ENCODE measurements at regions not wholly inside any gene's neighbourhood (a gene's known extent, or its start where the extent isn't known, plus 50 kb on each side); places are given as distances from the start of the nearest gene placed in this dataset.
"Not testable (repeated sequence)": the region's sequence is repeated elsewhere in the genome, so short reads cannot be mapped to it uniquely, and the experiment has no call there.

DNA sequence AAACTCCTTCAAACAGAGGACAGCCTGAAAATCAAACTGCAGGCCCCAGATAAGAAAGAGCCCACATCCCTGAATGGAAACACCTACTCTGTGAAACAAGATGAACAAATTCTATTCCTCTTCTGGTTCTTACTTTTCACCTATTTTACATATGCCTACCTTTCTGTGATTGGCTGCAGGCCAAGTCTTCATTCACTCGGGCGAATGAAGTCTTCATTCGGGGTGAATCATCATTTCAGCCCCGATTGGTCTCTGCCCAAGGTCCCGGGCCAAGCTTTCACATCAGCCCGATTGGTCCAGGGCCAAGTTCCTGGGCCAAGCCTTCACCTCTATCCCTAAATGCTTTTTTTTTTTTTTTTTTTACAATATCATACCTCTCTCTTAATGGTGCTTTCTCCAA is 529.8 kb upstream of the ACTRT1 start:
- DNase-seq: no peak

DNA sequence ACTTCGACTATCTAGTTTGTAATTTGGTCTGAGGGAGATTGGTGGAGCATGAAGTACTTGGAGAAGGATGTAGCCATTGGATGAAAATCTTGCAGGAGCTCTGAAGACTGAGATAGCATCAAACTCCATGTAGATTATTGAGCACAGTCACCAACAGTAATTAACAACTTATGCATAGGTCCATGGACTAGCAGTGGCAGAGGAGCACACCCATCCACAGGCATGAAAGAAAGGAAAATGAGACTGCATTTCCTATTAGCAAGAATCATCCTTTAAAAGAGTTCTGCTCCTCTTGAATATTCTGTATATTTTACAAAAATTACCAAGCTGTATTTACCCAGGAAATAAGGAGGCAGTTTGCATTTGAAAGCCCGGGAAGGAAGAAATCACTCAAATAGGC is 529.4 kb upstream of the ACTRT1 start:
- DNase-seq: no peak

DNA sequence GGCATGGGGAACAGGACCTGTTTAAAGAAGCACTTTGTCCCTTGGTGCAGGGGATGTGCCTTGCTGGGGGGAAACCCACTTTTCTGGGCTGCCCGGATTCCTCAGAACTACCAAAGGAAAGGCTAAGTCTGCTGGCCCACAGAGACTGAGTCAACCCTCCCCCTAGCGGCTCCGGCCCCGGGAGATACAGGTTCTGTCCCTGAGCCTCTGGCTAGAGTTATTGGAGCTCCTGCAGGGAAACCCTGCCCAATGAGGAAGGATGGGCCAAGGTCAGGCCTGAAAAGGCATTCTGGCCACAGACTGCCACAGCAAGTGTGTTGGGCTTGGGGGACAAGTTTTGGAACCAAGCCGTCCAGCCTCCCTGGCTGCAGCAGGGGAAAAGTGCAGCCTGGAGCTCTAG is 490.9 kb upstream of the ACTRT1 start:
- no peak for DNase-seq

DNA sequence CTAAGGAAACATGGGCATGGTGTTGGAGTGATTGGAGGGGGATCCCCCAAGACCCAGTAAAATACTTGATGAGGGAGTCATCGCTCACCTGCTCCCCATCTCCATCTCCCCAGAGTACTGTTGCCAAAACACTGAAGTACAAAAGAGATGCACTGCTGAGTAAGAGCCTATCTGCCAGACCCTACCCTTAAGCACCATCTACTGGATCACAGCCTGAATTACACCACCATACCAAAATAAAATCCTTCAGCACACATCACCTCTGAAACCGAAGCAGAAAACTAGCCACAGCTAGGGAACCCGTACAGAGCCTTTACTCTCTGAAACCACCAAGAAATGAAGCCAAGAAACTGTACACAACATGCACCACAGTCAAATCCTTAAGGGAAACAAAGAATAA is 466.3 kb upstream of the ACTRT1 start:
- DNase-seq: no peak

DNA sequence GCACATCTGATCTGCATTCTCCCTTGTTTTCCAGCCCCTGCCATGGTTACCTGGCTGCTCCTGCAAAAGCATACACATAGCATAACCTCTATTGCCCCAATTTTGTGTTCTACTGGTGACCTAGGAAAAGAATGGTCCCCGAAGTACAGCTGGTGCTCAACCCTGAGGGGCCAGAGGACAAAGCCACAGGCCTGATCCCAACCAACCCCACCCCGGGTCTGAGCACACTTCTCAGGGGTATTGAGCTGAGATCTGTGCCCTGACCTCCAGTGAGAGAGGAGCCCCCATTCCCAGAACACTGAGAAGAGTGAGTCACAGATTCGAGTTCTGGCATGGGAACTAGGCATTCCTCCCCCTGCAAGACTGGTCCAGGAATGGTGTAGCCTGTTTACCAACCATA is 465.5 kb upstream of the ACTRT1 start:
- no peak for DNase-seq

DNA sequence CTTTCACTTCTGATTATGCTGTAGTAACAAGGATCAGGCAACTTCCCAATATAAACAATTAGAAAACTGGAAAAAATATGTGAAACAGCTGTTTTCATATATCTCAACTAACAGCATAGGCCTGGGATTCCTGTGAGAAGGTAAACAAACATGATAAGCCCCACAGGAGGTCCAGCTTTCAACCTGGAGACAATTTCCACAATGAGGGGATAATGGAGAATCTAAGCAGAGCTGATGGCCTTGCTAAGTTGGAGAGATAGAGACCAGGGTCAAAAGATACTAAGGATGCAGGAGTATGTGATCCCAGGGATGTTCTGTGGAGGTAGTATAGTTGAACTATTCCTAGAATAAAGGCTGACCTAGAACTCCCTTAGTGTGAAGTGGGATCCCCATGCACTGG is 452.3 kb upstream of the ACTRT1 start:
- DNase-seq: no peak

DNA sequence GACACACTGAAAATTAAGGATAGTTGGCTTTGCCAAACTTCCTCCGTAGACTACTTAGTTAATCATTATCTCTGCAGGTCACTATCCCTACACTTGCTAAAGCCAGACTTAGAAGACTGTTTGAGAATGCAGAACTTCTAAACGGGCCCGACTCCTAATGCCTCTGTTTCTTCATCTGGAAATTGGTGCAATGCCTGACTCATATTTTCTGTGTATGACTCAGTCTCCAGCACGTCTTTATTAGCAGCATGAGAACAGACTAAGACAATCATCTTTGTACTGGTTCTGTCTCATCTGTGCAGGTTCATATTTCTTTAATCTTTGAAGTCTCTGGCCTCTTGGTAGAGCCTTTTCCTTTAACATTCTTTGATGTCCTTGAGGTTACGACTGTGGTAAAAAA is 411.9 kb upstream of the ACTRT1 start:
- DNase-seq: no peak

DNA sequence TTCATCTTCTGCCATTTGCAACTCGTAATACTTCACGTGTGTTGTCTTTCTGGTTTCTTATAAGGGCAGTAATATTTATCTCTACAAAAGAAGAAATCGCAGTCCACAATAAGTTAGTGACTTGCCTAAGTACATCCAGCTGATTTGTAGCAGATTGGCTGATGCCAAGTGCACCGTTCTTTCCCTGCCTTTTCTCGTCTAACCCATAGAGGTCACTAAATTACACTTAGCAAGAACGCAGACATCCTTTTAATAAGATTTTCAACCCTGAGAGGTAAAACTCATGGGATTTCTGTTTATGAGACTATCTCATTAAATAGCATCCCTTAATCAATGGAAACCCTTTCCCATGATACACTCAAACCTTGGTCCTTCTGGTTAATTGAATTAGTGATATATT is 408.6 kb upstream of the ACTRT1 start:
- DNase-seq: no peak

DNA sequence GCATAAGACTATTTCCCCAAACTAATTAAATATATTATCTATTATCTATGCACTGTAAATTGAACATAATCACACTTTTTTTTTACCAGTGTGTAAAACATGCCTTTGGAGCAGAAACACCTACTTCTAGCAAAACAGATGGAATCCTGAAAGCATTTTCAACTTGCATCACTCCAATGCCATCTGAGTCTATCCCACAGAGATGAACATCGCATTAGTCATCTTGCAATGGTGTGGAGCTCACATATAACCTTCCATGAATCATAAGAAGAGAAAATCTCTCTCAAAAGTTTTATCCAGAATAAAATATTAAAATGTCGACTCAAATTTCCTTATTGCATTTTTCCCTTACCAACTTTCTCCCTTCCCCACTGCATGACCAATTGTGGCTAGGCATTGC is 406.7 kb upstream of the ACTRT1 start:
- no peak for DNase-seq

DNA sequence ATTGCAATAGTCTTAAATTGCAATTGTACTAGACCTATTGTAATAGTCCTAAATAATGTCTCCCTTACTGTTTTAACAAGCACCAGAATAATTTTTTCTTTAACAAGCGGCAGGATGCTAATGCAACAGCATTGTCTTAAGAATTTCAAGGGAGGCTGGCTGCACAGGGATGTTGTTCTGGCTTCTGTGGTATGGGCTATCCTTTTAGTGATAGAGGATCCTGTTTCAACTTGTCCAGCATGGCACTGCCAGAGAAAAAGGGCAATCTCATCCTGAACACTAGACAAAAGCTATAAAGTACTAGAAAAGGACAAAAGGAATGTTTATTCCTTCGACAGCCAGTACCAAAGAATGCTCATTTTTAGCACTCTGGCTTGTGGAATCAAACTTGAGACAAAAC is 405.5 kb upstream of the ACTRT1 start:
- DNase-seq: no peak

DNA sequence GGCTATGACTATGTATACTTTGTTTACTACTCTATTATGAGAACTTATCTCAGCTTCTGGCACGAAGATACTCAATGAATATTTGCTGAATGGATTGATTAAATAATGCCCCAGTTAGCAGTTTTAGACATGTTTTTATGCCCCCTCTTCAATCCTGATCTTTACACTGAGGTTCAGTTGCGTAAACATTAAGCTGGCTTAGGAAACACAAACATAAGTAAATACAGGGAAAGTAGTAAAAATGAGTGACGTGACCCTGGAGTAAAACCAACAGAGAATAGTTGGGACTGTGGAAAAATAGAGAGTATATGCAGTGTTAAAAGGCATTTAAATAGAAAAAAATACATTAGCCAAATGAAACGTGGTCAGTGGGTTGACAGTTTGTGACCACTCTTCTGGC is 387.0 kb upstream of the ACTRT1 start:
- DNase-seq: no peak

DNA sequence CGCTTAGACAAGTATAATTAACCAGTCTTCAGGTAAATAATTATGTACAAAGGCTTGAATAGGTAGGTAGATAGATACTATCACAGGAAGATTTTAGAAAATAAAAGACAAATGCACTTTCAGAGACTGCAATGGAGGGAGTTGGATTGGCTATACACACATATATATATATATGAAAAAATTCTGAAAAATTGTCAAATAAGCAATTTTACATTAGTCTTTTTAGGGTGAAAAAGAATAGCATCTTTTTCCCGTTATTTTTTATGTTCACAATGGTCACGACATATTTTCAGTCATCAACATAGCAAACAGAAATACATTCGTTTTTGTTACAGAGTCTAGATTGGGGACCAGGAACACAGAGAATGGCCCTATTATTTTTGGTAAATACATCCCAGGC is 385.9 kb upstream of the ACTRT1 start:
- DNase-seq: no peak

DNA sequence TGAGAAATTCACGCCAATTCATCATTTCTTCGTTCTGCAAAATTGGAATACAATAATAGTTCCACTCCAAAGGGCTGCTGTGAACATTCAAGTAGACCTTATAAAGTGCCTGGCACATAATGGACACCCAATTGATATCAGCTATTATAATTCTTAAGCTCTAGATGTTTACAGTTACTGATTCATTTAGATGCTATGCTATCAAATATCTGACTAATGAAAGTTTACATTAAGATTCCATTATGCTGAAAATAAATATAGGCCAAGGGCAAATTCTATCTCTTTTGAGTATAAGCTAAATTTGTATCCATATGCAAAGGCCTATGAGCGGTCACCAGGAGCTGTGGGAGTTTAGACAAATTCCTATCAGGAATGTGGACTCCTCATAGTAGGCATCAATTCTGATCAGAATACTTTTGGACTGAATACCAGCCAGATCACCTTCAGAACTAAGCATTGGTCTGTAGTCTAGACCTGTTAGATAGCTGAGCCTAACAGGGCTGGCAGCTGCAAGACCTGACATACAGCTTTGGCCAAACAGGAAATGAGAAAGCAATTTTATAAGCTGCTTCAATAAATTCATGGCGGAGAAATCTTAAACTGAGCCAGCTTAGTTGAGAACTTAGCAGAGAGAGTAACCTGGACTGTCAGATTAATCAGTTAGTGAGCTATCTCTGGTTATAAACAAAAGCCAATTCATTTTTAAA is 384.3 kb upstream of the ACTRT1 start:
- no peak for DNase-seq

DNA sequence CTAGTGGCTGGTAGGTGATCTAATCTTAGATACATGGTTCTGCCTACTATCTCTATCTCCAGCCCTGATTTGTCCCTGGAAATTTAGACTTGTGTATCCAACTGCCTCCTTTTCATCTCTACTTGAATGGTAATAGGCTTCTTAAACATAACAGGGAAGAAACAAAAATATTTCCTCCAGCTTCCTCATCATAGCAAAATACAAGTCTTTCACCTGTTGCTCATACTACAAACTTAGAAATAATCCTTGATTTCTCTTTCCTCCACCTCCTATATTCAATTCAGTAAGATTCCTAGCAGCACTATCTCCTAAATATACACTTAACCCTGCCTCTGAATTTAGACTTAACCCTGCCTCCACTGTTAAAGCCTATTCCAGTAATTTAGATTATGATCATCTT is 373.3 kb upstream of the ACTRT1 start:
- no peak for DNase-seq

DNA sequence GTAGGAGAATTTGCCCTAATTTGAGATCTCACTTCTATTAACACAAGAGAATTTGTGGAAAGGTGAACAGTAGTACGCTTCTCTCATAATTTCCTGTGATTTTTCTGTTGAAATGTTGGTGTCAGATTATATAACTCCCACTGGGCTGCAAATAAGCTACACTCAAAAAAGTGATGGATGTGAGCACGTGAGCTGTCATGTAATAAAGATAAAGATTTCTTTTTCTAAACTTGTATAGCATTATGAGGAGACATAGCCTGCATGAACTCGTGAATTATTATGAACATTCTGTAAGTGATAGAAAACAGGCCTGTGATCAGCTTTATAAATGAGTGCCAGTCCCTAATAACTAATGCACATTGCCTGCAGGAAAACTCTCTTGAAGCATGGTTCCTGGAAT is 356.6 kb upstream of the ACTRT1 start:
- no peak for DNase-seq

DNA sequence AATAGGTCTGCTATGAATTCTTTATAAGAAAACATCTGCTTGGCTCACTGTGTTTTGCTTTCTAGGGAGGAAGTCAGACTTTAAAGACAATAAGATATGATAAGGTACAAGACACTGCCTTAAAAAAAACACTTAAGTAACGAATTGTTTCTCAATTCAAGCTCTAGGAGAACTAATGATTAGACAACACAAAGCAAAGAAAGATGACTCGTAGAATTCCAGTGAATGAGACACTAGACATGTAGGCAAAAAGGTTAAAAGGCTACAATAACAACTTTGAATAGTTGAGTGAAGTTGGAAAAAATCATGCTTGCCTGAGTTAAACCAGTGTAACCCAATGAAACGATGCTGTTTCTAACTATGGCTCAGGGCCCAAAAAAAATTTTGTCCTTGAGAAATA is 344.4 kb upstream of the ACTRT1 start:
- DNase-seq: no peak

DNA sequence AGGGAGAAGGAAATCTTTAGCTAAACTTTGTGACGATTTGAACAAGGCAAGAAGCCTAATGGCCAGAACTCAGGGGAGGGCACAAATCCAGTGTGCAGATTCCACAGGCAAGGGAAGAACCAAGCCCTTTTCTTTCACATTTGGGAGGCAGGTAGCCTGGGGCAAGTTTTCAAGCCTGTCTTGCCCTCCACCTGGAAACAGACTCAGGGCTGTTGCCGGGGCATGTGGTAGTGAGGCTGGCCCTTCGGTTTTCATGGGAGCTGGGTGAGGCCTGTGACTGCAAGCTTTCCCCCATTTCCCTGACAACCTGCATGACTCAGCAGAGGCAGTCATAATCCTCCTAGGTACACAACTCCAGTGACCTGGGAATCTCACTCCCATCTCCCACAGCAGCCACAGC is 331.6 kb upstream of the ACTRT1 start:
- not testable (repeated sequence) for DNase-seq

DNA sequence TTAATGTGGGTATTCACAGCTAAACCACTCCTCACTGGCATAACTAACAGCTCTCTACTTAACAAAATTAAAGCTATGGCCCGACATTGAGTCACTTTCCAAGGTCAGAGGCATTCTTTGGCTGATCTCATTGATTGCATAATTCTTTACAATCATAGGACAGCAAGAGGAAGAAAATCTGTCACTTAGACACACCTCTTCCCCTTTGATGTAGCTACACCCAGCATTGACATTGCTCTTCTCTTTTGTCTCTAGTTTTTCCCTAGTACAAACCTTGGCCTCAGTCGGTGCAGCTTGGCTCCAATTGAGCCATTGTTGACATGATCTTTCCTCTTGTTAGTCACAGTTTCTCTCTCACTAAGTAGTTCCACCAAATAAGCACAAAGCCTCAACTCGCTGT is 313.3 kb upstream of the ACTRT1 start:
- DNase-seq: no peak

DNA sequence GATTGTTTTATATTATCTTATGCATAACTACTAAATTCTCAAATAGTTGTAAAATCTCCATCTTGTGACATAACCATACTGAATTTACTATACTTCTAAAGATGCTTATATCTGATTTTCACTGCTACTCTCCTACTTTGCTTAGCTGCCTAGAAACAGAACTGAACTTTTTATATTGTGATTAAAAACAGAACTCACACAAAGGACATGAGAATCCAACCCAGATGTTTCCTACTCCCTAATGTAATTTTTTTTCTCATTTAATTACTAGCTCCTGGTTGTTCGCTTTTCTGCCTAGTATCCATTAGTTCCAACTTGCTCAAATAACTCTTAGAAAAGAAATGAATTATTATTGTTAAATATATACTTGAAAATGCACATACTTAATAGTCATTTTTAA is 283.5 kb upstream of the ACTRT1 start:
- DNase-seq: no peak

DNA sequence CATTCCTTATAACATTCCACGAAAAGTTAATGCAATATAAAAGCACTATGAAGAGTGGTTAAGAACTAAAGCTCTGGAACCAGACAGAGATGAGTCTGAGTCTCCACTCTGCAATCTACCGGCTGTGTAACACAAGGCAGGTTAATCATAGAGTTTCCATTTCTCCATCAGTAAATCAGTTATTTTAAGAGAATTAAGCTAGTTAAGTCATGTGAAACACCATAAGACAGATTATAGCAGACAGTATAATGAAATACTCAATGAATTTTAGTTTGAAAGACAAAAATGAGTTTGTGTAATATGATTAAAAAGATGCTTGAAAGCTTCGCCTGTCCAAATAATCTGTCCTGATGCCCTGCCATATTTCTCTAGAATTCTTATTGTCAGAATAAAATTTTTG is 282.6 kb upstream of the ACTRT1 start:
- DNase-seq: no peak

DNA sequence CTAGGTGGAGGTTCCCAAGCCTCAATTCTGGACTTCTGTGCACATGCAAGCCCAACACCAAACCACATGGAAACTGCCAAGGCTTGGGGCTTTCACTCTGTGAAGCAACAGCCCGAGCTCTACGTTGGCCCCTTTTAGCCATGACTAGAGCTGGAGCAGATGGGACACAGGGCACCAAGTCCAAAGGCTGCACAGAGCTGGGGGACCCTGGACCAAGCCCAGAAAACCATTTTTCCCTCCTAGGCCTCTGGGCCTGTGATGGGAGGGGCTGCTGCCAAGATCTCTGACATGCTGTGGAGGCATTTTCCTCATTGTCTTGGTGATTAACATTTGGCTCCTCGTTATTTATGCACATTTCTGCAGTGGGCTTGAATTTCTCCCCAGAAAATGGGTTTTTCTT is 258.7 kb upstream of the ACTRT1 start:
- DNase-seq: no peak

DNA sequence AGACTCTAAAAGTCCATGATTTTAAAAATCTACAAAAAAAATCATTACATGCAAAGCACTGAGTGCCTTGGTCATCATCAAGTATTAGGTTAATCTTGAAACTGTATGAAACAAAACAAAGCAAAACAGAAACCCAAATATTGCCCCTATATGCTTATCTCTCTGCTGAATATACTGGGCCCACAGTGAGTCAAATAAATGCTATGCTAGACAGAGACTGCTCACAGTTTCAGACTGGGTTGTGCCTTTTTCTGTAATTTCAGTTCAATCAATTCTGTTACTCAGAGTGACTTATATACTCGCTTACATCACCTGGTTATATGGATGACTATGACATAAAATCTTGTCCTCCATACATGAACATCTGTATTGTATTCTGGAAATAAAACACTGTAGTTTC is 257.1 kb upstream of the ACTRT1 start:
- DNase-seq: no peak

DNA sequence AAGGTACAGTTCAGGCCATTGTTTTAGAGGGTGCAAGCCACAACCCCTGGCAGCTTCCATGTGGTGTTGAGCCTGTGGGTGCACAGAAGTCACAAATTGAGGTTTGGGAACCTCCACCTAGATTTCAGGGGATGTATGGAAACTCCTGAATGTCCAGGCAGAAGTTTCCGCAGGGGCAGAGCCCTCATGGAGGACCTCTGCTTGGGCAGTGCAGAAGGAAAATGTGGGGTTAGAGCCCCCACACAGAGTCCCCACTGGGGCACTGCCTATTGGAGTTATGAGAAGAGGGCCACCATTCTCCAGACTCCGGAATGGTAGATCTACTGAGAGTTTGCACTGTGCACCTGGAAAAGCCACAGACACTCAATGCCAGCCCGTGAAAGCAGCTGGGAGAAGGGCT is 242.0 kb upstream of the ACTRT1 start:
- no peak for DNase-seq

DNA sequence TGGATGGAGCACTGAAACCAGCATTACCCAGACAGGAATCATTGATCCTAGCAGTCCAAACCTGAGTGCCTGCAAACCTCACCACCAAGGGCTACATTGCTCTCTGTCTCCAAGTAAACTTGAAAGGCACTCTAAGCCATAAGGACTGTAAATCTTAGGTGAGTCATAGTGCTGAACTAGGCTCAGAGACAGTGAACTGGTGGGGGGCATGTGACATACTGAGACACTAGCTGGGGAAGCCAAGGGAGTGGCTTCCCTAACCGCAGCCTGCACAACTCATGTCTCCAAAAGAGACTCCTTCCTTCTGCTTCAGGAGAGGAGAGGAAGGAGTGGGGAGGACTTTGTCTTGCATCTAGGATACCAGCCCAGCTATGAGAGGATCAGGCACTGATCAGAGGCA is 235.5 kb upstream of the ACTRT1 start:
- no peak for DNase-seq

DNA sequence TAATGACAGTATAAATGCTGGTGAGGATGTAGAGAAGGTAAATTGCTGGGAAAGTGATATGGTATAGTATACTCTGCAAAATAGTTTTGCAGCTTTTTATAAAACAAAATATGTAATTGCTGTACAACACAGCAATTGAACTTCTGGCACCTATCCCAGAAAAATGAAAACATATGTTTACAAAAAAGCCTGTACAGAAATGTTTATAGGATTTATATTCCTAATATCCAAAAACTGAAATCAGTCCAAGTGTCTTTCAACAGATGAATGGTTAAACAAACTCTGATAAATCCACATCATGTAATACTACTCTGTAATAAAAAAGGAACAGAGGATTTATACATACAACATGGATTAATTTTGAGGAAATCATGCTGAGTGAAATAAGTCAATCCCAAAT is 198.4 kb upstream of the ACTRT1 start:
- DNase-seq: no peak

DNA sequence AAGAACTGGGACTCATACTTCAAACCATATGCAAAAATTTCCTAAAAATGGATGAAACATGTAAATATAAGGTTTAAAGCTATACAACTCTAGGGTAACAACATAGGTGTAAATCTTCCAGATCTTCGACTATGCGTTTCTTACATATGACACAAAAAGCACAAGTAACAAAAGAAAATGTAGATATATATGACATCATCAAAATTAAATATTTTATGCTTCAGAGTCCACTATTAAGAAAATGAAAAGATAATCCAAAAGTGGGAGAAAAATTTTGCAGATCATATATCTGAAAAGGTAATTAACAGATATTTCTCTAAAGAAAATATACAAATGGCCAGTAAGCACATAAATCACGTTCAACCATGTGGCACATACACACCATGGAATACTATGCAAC is 164.2 kb upstream of the ACTRT1 start:
- no peak for DNase-seq
